Esophagus muscularis mucosa (tissue), 4 donors: ENCODE measurements at regions not wholly inside any gene's neighbourhood (a gene's known extent, or its start where the extent isn't known, plus 50 kb on each side); places are given as distances from the start of the nearest gene placed in this dataset.

Experiments used
- CTCF ChIP-seq, 3 experiments: fragments of 200-600 bp in 2 of 3; fragments of 450-650 bp in 1 of 3; sonication (generic) in 2 of 3; IDR thresholded peaks; one replicate each; pipeline ENCODE4 v1.5.1; 2017 to 2019; ENCODE audit warnings: antibody characterized with exemption in 3 of 3, mild to moderate bottlenecking in 2 of 3, moderate library complexity in 1 of 3
- EP300 ChIP-seq: sonication (generic); formaldehyde crosslinking; IDR thresholded peaks from one replicate; pipeline ENCODE4 v1.6.1; 2017; ENCODE audit warnings: antibody characterized with exemption
- POLR2AphosphoS5 ChIP-seq, 2 donors: sonication (generic); formaldehyde crosslinking; IDR thresholded peaks; one replicate each; pipeline ENCODE4 v1.6.1; 2017; ENCODE audit warnings: antibody characterized with exemption in 2 of 2

GRCh38 chr1:187067160-187067559 lies 238.4 kb downstream of the PLA2G4A start:
- TF ChIP-seq CTCF (IDR thresholded peaks at IDR 0.05) (no peak), POLR2AphosphoS5 (IDR thresholded peaks at IDR 0.05) (no peak), EP300 (no peak)
